PC-3 (cell line): ENCODE measurements at regions not wholly inside any gene's neighbourhood (a gene's known extent, or its start where the extent isn't known, plus 50 kb on each side); places are given as distances from the start of the nearest gene placed in this dataset.

Source experiments
- EZH2 ChIP-seq: fragments of 300-600 bp; sonication (generic); IDR thresholded peaks from one replicate; pipeline ENCODE4 v1.6.1; 2017; ENCODE audit warnings: antibody characterized with exemption, mild to moderate bottlenecking, low read length; ENCODE audit not compliant: unreplicated experiment
- EZH2phosphoT487 ChIP-seq: fragments of 300-600 bp; sonication (generic); IDR thresholded peaks from 2 replicates; pipeline ENCODE4 v1.6.1; 2018; ENCODE audit warnings: mild to moderate bottlenecking, antibody characterized with exemption, low read length, borderline replicate concordance
- TF ChIP-seq, protein P1 (sequence below): fragments of 300-600 bp; sonication (generic); conservative IDR thresholded peaks from 2 replicates; pipeline ENCODE4 v1.5.1; 2017; ENCODE audit warnings: antibody characterized with exemption, low read depth, mild to moderate bottlenecking, low read length

DNA sequence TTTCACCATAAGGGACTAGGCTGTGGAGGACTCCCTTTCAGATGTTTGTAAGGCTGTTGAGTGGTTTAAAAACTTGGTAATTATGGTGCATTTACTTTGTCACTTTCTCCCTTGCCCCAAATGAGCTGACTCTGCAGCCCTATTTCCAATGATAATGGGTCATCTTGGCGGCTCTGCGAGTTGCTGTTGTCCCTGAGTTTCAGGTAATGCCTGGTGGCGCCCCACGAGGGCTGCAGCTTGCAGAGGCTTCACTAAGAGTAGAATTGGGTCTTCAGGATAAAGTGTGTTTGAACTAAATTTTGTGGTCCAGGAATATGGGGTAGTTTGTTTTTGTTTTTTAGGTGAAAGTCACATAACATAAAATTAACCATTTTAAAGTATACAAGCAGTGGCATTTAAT lies 450.1 kb upstream of the CFAP20DC start:
- TF ChIP-seq, protein P1, sequence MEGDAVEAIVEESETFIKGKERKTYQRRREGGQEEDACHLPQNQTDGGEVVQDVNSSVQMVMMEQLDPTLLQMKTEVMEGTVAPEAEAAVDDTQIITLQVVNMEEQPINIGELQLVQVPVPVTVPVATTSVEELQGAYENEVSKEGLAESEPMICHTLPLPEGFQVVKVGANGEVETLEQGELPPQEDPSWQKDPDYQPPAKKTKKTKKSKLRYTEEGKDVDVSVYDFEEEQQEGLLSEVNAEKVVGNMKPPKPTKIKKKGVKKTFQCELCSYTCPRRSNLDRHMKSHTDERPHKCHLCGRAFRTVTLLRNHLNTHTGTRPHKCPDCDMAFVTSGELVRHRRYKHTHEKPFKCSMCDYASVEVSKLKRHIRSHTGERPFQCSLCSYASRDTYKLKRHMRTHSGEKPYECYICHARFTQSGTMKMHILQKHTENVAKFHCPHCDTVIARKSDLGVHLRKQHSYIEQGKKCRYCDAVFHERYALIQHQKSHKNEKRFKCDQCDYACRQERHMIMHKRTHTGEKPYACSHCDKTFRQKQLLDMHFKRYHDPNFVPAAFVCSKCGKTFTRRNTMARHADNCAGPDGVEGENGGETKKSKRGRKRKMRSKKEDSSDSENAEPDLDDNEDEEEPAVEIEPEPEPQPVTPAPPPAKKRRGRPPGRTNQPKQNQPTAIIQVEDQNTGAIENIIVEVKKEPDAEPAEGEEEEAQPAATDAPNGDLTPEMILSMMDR = no peak
- TF ChIP-seq EZH2phosphoT487 (no peak), EZH2 (no peak)
